Urinary bladder (tissue), 3 donors: ENCODE measurements at regions not wholly inside any gene's neighbourhood (a gene's known extent, or its start where the extent isn't known, plus 50 kb on each side); places are given as distances from the start of the nearest gene placed in this dataset.

Experiments used
- DNase-seq: peaks from one replicate; pipeline ENCODE4 v3.0.0-alpha.2; 2015; ENCODE audit errors: extremely low spot score
- H3K27ac ChIP-seq: one replicate; pipeline ENCODE4 v1.5.1; 2013; ENCODE audit warnings: low read depth, mild to moderate bottlenecking, moderate library complexity
- H3K36me3 ChIP-seq: one replicate; pipeline ENCODE4 v1.6.1; 2013; ENCODE audit warnings: mild to moderate bottlenecking, moderate library complexity; ENCODE audit not compliant: insufficient read depth
- H3K4me1 ChIP-seq: one replicate; pipeline ENCODE4 v1.6.1; 2013; ENCODE audit warnings: mild to moderate bottlenecking, moderate library complexity; ENCODE audit not compliant: insufficient read depth
- H3K4me3 ChIP-seq: one replicate; pipeline ENCODE4 v1.5.1; 2013; ENCODE audit warnings: low read depth, low read length
- WGBS: extraction: QIAGEN DNeasy Blood & Tissue Kit; methylation state at CpG from one replicate; pipeline ENCODE4 v1.1.7; 2013; 5-methylcytosine and 5-hydroxymethylcytosine counted together
- donor health status: healthy with polysubstance abuse.
- donor health status: healthy.

GRCh38 chr15:47573673-47574072, 143.6 kb upstream of the SEMA6D start:
- Histone ChIP-seq H3K36me3 (no peaks in the 10 kb centered on the region), H3K4me1 (no peaks in the 10 kb centered on the region), H3K4me3 (no peak overlapping the region), H3K27ac (no peak overlapping the region)
- DNase-seq = no peak

- no peak overlapping the region for H3K27ac ChIP-seq
Observed at GRCh38 chr15:47577000-47577399, 140.3 kb upstream of the SEMA6D start.

GRCh38 chr15:47577461-47577860, 139.8 kb upstream of the SEMA6D start:
- H3K27ac ChIP-seq = no peak overlapping the region
- H3K4me1 ChIP-seq = no peaks in the 10 kb centered on the region
- no peak for DNase-seq
- no peak overlapping the region for H3K4me3 ChIP-seq
- 53% methylated on average over 3 of the region's 3 CpGs for WGBS
- no peaks in the 10 kb centered on the region for H3K36me3 ChIP-seq

More at GRCh38 chr15:47577000-47577399, 140.3 kb upstream of the SEMA6D start:
- no peak for DNase-seq
- Histone ChIP-seq H3K4me3 (no peak overlapping the region), H3K36me3 (no peaks in the 10 kb centered on the region), H3K4me1 (no peaks in the 10 kb centered on the region)

- Histone ChIP-seq H3K4me3 (no peak overlapping the region), H3K27ac (no peak overlapping the region), H3K36me3 (no peaks in the 10 kb centered on the region), H3K4me1 (no peaks in the 10 kb centered on the region)
- DNase-seq = no peak
- 87% methylated on average over 4 of the region's 4 CpGs for WGBS
Observed at GRCh38 chr15:47582233-47582632, 135.1 kb upstream of the SEMA6D start.

GRCh38 chr15:47584316-47584715, 133.0 kb upstream of the SEMA6D start:
- H3K4me3 ChIP-seq = no peak overlapping the region
- no peak overlapping the region for H3K27ac ChIP-seq
- DNase-seq = no peak
- WGBS = 95% methylated on average over 3 of the region's 3 CpGs
- no peaks in the 10 kb centered on the region for H3K36me3 ChIP-seq
- no peaks in the 10 kb centered on the region for H3K4me1 ChIP-seq

- no peak for DNase-seq
- no peaks in the 10 kb centered on the region for H3K4me1 ChIP-seq
- H3K4me3 ChIP-seq = no peak overlapping the region
- WGBS = 57% methylated on average over 6 of the region's 6 CpGs
- H3K27ac ChIP-seq = no peak overlapping the region
- H3K36me3 ChIP-seq = no peaks in the 10 kb centered on the region
Observed at GRCh38 chr15:47586653-47587224, 130.6 kb upstream of the SEMA6D start.

GRCh38 chr15:47587940-47588802, 129.1 kb upstream of the SEMA6D start:
- Histone ChIP-seq H3K4me3 (no peak overlapping the region), H3K4me1 (no peaks in the 10 kb centered on the region), H3K36me3 (no peaks in the 10 kb centered on the region), H3K27ac (no peak overlapping the region)
- WGBS = 68% methylated on average over 6 of the region's 6 CpGs
- no peak for DNase-seq

GRCh38 chr15:47588958-47589357, 128.3 kb upstream of the SEMA6D start:
- no peak for DNase-seq
- WGBS = 93% methylated on average over 6 of the region's 6 CpGs
- no peak overlapping the region for H3K27ac ChIP-seq
- H3K4me3 ChIP-seq = no peak overlapping the region
- no peaks in the 10 kb centered on the region for H3K4me1 ChIP-seq
- no peaks in the 10 kb centered on the region for H3K36me3 ChIP-seq

GRCh38 chr15:47598996-47599395, 118.3 kb upstream of the SEMA6D start:
- Histone ChIP-seq H3K36me3 (no peaks in the 10 kb centered on the region), H3K4me3 (no peak overlapping the region), H3K27ac (no peak overlapping the region), H3K4me1 (peaks cover 2% of the 10 kb centered on the region)
- no peak for DNase-seq
- WGBS = 59% methylated on average over 3 of the region's 3 CpGs

GRCh38 chr15:47599806-47600205, 117.5 kb upstream of the SEMA6D start:
- WGBS = 84% methylated on average over 2 of the region's 2 CpGs
- no peaks in the 10 kb centered on the region for H3K36me3 ChIP-seq
- H3K27ac ChIP-seq = no peak overlapping the region
- no peak overlapping the region for H3K4me3 ChIP-seq
- H3K4me1 ChIP-seq = peaks cover 2% of the 10 kb centered on the region
- DNase-seq = no peak

- WGBS = 93% methylated on average over 1 of the region's 1 CpG
- H3K36me3 ChIP-seq = no peaks in the 10 kb centered on the region
- DNase-seq = no peak
- H3K4me3 ChIP-seq = no peak overlapping the region
- H3K27ac ChIP-seq = no peak overlapping the region
- peaks cover 2% of the 10 kb centered on the region for H3K4me1 ChIP-seq
Observed at GRCh38 chr15:47602121-47602520, 115.2 kb upstream of the SEMA6D start.

GRCh38 chr15:47603026-47603425, 114.3 kb upstream of the SEMA6D start:
- H3K4me3 ChIP-seq = no peak overlapping the region
- WGBS = 95% methylated on average over 2 of the region's 2 CpGs
- no peak for DNase-seq
- no peaks in the 10 kb centered on the region for H3K36me3 ChIP-seq
- no peak overlapping the region for H3K27ac ChIP-seq
- peaks cover 2% of the 10 kb centered on the region for H3K4me1 ChIP-seq

- DNase-seq = peak; percentile 20
- no peak overlapping the region for H3K27ac ChIP-seq
- H3K4me1 ChIP-seq = peaks cover 2% of the 10 kb centered on the region
- H3K4me3 ChIP-seq = no peak overlapping the region
- H3K36me3 ChIP-seq = no peaks in the 10 kb centered on the region
Observed at GRCh38 chr15:47607695-47608094, 109.6 kb upstream of the SEMA6D start.

- no peak overlapping the region for H3K4me3 ChIP-seq
- DNase-seq = no peak
- H3K36me3 ChIP-seq = no peaks in the 10 kb centered on the region
- 73% methylated on average over 2 of the region's 2 CpGs for WGBS
- H3K27ac ChIP-seq = no peak overlapping the region
- H3K4me1 ChIP-seq = no peaks in the 10 kb centered on the region
Observed at GRCh38 chr15:47609693-47610092, 107.6 kb upstream of the SEMA6D start.
